B cell (primary cell): ENCODE measurements at regions not wholly inside any gene's neighbourhood (a gene's known extent, or its start where the extent isn't known, plus 50 kb on each side); places are given as distances from the start of the nearest gene placed in this dataset.

Experiments
- EZH2 ChIP-seq: IDR thresholded peaks from 2 replicates; pipeline ENCODE4 v1.6.1; 2012; ENCODE audit warnings: borderline replicate concordance, low read depth, mild to moderate bottlenecking, moderate library complexity, low read length; ENCODE audit not compliant: insufficient read depth, poor library complexity, severe bottlenecking
- TF ChIP-seq, protein P1 (sequence below): fragments of 200-600 bp; IDR thresholded peaks from one replicate; pipeline ENCODE4 v1.8.0; 2022; ENCODE audit warnings: antibody characterized with exemption, mild to moderate bottlenecking

GRCh38 chr19:31519908-31520307, 170.7 kb upstream of the TSHZ3 start:
- TF ChIP-seq, protein P1, sequence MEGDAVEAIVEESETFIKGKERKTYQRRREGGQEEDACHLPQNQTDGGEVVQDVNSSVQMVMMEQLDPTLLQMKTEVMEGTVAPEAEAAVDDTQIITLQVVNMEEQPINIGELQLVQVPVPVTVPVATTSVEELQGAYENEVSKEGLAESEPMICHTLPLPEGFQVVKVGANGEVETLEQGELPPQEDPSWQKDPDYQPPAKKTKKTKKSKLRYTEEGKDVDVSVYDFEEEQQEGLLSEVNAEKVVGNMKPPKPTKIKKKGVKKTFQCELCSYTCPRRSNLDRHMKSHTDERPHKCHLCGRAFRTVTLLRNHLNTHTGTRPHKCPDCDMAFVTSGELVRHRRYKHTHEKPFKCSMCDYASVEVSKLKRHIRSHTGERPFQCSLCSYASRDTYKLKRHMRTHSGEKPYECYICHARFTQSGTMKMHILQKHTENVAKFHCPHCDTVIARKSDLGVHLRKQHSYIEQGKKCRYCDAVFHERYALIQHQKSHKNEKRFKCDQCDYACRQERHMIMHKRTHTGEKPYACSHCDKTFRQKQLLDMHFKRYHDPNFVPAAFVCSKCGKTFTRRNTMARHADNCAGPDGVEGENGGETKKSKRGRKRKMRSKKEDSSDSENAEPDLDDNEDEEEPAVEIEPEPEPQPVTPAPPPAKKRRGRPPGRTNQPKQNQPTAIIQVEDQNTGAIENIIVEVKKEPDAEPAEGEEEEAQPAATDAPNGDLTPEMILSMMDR: no peak
- no peak for TF ChIP-seq EZH2
